Hypothalamus (tissue), 51 donors: ENCODE measurements at regions not wholly inside any gene's neighbourhood (a gene's known extent, or its start where the extent isn't known, plus 50 kb on each side); places are given as distances from the start of the nearest gene placed in this dataset.
"Not testable (repeated sequence)": the region's sequence is repeated elsewhere in the genome, so short reads cannot be mapped to it uniquely, and the experiment has no call there.

Experiments used
- DNase-seq, 51 donors: peaks; one replicate each; lab custom pipeline; 2025; lab: John Stamatoyannopoulos, UW

DNA sequence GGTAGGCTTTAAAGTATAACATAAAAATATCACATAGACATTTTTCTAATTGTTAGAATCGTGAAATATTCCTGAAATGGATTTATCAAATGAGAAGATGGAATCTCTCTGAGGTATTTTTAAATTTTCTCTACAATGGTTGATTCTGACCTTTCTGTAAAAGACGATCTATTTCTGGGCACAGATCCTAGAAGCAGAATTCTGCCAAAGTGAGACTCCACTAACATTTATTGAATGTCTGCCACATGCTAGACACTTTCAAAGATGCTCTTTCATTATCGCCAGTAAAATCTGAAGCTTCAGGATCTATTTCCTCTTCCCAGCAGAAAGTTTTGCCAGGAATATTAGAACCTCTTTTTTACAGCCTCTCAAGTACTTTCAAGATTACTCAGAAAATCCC, 64.1 kb upstream of the TMEM45B start:
- no peak for DNase-seq

- not testable (repeated sequence) for DNase-seq
Observed at GRCh38 chr11:129763569-129763968, 52.1 kb upstream of the TMEM45B start.

GRCh38 chr11:129764204-129764603, 51.4 kb upstream of the TMEM45B start:
- DNase-seq: not testable (repeated sequence)
